Lower leg skin (tissue), 4 donors: ENCODE measurements at regions not wholly inside any gene's neighbourhood (a gene's known extent, or its start where the extent isn't known, plus 50 kb on each side); places are given as distances from the start of the nearest gene placed in this dataset.

Experiments
- DNase-seq, 2 donors: peaks; one replicate each; pipeline ENCODE4 v3.0.0-alpha.2; 2019; ENCODE audit warnings: low spot score in 2 of 2
- H3K4me3 ChIP-seq: fragments of 200-600 bp; sonication (generic); 2 replicates; pipeline ENCODE4 v1.5.1; 2017; ENCODE audit warnings: mild to moderate bottlenecking, low read depth; ENCODE audit not compliant: poor library complexity, severe bottlenecking
- CTCF ChIP-seq, 3 donors: fragments of 450-650 bp; IDR thresholded peaks; one replicate each; pipeline ENCODE4 v1.5.1; 2016; ENCODE audit warnings: antibody characterized with exemption in 3 of 3, mild to moderate bottlenecking in 3 of 3, moderate library complexity in 2 of 3
- POLR2A ChIP-seq, 2 donors: fragments of 450-650 bp; IDR thresholded peaks; one replicate each; pipeline ENCODE4 v1.6.1; 2016 to 2017; ENCODE audit warnings: antibody characterized with exemption in 2 of 2, mild to moderate bottlenecking in 1 of 2, moderate library complexity in 1 of 2
- WGBS, 2 donors: methylation state at CpG; one replicate each; pipeline ENCODE4 v1.1.5; 2018; 5-methylcytosine and 5-hydroxymethylcytosine counted together
- intact Hi-C: fragments of 100-400 bp; cut with DNase I; formaldehyde crosslinking; loops from one replicate; pipeline ENCODE4 v1.15.0; 2023; ENCODE audit warnings: low total_unique reads

- TF ChIP-seq POLR2A (IDR thresholded peaks at IDR 0.05) (no peak), CTCF (IDR thresholded peaks at IDR 0.05) (no peak)
- no peak overlapping the region for H3K4me3 ChIP-seq
- intact Hi-C loops: no loop called here
- WGBS, 2 donors: 85 to 86% methylated on average over 2 of the region's 2 CpGs
- no peak for DNase-seq
Measured at GRCh38 chr13:73671011-73671410, 463.2 kb downstream of the KLF12 start.

- WGBS, 2 donors: 81 to 88% methylated on average over 3 of the region's 3 CpGs
Measured at GRCh38 chr13:73667756-73668155, 466.4 kb downstream of the KLF12 start.

GRCh38 chr13:73665261-73665660, 468.9 kb downstream of the KLF12 start:
- no peak for TF ChIP-seq CTCF (IDR thresholded peaks at IDR 0.05)
- no peak for TF ChIP-seq POLR2A (IDR thresholded peaks at IDR 0.05)
- WGBS, 2 donors: 32 to 46% methylated on average over 2 of the region's 2 CpGs
- intact Hi-C loops: no loop called here
- H3K4me3 ChIP-seq: no peak overlapping the region
- DNase-seq: no peak

More at GRCh38 chr13:73667756-73668155, 466.4 kb downstream of the KLF12 start:
- no peak overlapping the region for H3K4me3 ChIP-seq
- TF ChIP-seq CTCF (IDR thresholded peaks at IDR 0.05) (no peak), POLR2A (IDR thresholded peaks at IDR 0.05) (no peak)
- intact Hi-C loops: no loop called here
- DNase-seq: no peak

- 85 to 88% methylated on average over 4 of the region's 4 CpGs for WGBS, 2 donors
- no peak for DNase-seq
- TF ChIP-seq CTCF (IDR thresholded peaks at IDR 0.05) (no peak), POLR2A (IDR thresholded peaks at IDR 0.05) (no peak)
- H3K4me3 ChIP-seq: no peak overlapping the region
- intact Hi-C loops: no loop called here
Measured at GRCh38 chr13:73664851-73665250, 469.4 kb downstream of the KLF12 start.

- no peak overlapping the region for H3K4me3 ChIP-seq
- TF ChIP-seq CTCF (IDR thresholded peaks at IDR 0.05): no peak
- no peak for TF ChIP-seq POLR2A (IDR thresholded peaks at IDR 0.05)
- 97 to 99% methylated on average over 8 of the region's 8 CpGs for WGBS, 2 donors
- intact Hi-C loops: no loop called here
- DNase-seq: no peak
Measured at GRCh38 chr13:73662833-73663232, 471.4 kb downstream of the KLF12 start.

- H3K4me3 ChIP-seq: no peak overlapping the region
- 87 to 88% methylated on average over 19 of the region's 19 CpGs for WGBS, 2 donors
- TF ChIP-seq POLR2A (IDR thresholded peaks at IDR 0.05) (no peak), CTCF (IDR thresholded peaks at IDR 0.05) (no peak)
- DNase-seq: no peak
- intact Hi-C loops: no loop called here
Measured at GRCh38 chr13:73661687-73662425, 472.3 kb downstream of the KLF12 start.
